ENCODE measurements at regions not wholly inside any gene's neighbourhood (a gene's known extent, or its start where the extent isn't known, plus 50 kb on each side); places are given as distances from the start of the nearest gene placed in this dataset.

GRCh38 chr6:121961619-121962125 lies 437.8 kb upstream of the HSF2 start:
- Histone ChIP-seq H3K9me3 (ENCODE audit: control insufficient read depth in 2 of 3, insufficient read depth in 1 of 3, low read length in 3 of 3) (no peaks in the 10 kb centered on the region), H3K36me3 (ENCODE audit: control insufficient read depth in 2 of 3, insufficient read depth in 3 of 3, low read length in 3 of 3) (no peaks in the 10 kb centered on the region), H3K27me3 (ENCODE audit: control insufficient read depth, insufficient read depth, low read length) (no peaks in the 10 kb centered on the region), H3K4me1 (ENCODE audit: control insufficient read depth in 2 of 3, insufficient read depth in 2 of 3, low read depth in 1 of 3, low read length in 3 of 3) (no peaks in the 10 kb centered on the region), H3K9ac (ENCODE audit: low read length in 3 of 3) (no peak overlapping the region), H3K27ac (ENCODE audit: low read depth in 2 of 2, low read length in 2 of 2) (no peak overlapping the region), H3K4me3 (ENCODE audit: low read length in 3 of 3) (no peak overlapping the region)
- intact Hi-C loops (cut with DNase I) = no loop called here
- FAIRE-seq (no peak), DNase-seq (no peak)
- TF ChIP-seq, protein P1, sequence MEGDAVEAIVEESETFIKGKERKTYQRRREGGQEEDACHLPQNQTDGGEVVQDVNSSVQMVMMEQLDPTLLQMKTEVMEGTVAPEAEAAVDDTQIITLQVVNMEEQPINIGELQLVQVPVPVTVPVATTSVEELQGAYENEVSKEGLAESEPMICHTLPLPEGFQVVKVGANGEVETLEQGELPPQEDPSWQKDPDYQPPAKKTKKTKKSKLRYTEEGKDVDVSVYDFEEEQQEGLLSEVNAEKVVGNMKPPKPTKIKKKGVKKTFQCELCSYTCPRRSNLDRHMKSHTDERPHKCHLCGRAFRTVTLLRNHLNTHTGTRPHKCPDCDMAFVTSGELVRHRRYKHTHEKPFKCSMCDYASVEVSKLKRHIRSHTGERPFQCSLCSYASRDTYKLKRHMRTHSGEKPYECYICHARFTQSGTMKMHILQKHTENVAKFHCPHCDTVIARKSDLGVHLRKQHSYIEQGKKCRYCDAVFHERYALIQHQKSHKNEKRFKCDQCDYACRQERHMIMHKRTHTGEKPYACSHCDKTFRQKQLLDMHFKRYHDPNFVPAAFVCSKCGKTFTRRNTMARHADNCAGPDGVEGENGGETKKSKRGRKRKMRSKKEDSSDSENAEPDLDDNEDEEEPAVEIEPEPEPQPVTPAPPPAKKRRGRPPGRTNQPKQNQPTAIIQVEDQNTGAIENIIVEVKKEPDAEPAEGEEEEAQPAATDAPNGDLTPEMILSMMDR (IDR thresholded peaks at IDR 0.05; ENCODE audit: borderline replicate concordance, extremely low read depth, insufficient read depth) = no peak

DNA sequence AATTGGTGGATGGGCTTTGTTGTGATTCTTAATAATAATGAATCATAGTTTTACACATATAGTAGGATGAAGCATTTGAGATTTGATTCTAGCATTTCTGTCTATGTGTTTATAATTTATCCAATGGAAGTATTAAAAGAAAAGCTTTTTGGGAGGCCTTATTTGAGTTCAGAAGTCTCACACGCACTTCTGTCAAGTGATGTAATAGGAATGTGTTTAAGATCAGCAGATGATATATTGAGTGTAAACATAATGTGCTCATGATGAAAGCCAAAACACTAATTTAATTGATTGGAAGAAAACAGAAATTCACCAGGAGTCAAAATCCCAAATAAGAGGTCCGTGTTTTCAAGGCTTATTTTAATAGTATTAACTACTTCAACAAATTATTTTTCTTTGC lies 435.6 kb upstream of the HSF2 start:
- H3K4me3 ChIP-seq (ENCODE audit: low read length in 3 of 3) = no peak overlapping the region
- no peak overlapping the region for H3K9ac ChIP-seq (ENCODE audit: low read length in 3 of 3)
- no peaks in the 10 kb centered on the region for H3K27me3 ChIP-seq (ENCODE audit: control insufficient read depth, insufficient read depth, low read length)
- no peak for FAIRE-seq
- no peaks in the 10 kb centered on the region for H3K36me3 ChIP-seq (ENCODE audit: control insufficient read depth in 2 of 3, insufficient read depth in 3 of 3, low read length in 3 of 3)
- DNase-seq = no peak
- H3K4me1 ChIP-seq (ENCODE audit: control insufficient read depth in 2 of 3, insufficient read depth in 2 of 3, low read depth in 1 of 3, low read length in 3 of 3) = no peaks in the 10 kb centered on the region
- H3K27ac ChIP-seq (ENCODE audit: low read depth in 2 of 2, low read length in 2 of 2) = no peak overlapping the region
- H3K9me3 ChIP-seq (ENCODE audit: control insufficient read depth in 2 of 3, insufficient read depth in 1 of 3, low read length in 3 of 3) = no peaks in the 10 kb centered on the region
- intact Hi-C loops (cut with DNase I) = no loop called here
- TF ChIP-seq, protein P1 (IDR thresholded peaks at IDR 0.05; ENCODE audit: borderline replicate concordance, extremely low read depth, insufficient read depth) = no peak

GRCh38 chr6:121965739-121966138 lies 433.7 kb upstream of the HSF2 start:
- FAIRE-seq (no peak), DNase-seq (no peak)
- no peak overlapping the region for H3K4me3 ChIP-seq (ENCODE audit: low read length in 3 of 3)
- no peak overlapping the region for H3K9ac ChIP-seq (ENCODE audit: low read length in 3 of 3)
- TF ChIP-seq, protein P1 (IDR thresholded peaks at IDR 0.05; ENCODE audit: borderline replicate concordance, extremely low read depth, insufficient read depth) = no peak
- no peak overlapping the region for H3K27ac ChIP-seq (ENCODE audit: low read depth in 2 of 2, low read length in 2 of 2)
- intact Hi-C loops (cut with DNase I) = no loop called here
- no peaks in the 10 kb centered on the region for H3K4me1 ChIP-seq (ENCODE audit: control insufficient read depth in 2 of 3, insufficient read depth in 2 of 3, low read depth in 1 of 3, low read length in 3 of 3)
- H3K27me3 ChIP-seq (ENCODE audit: control insufficient read depth, insufficient read depth, low read length) = no peaks in the 10 kb centered on the region
- H3K36me3 ChIP-seq (ENCODE audit: control insufficient read depth in 2 of 3, insufficient read depth in 3 of 3, low read length in 3 of 3) = no peaks in the 10 kb centered on the region
- H3K9me3 ChIP-seq (ENCODE audit: control insufficient read depth in 2 of 3, insufficient read depth in 1 of 3, low read length in 3 of 3) = no peaks in the 10 kb centered on the region

- DNase-seq = no peak
- TF ChIP-seq, protein P1 (IDR thresholded peaks at IDR 0.05; ENCODE audit: borderline replicate concordance, extremely low read depth, insufficient read depth) = no peak
These were observed 431.8 kb upstream of the HSF2 start for GRCh38 chr6:121967631-121968030.

More at GRCh38 chr6:121967631-121968030, 431.8 kb upstream of the HSF2 start:
- intact Hi-C loops (cut with DNase I) = no loop called here
- Histone ChIP-seq H3K27ac (ENCODE audit: low read depth in 2 of 2, low read length in 2 of 2) (no peak overlapping the region), H3K4me3 (ENCODE audit: low read length in 3 of 3) (no peak overlapping the region), H3K36me3 (ENCODE audit: control insufficient read depth in 2 of 3, insufficient read depth in 3 of 3, low read length in 3 of 3) (no peaks in the 10 kb centered on the region), H3K27me3 (ENCODE audit: control insufficient read depth, insufficient read depth, low read length) (no peaks in the 10 kb centered on the region), H3K4me1 (ENCODE audit: control insufficient read depth in 2 of 3, insufficient read depth in 2 of 3, low read depth in 1 of 3, low read length in 3 of 3) (no peaks in the 10 kb centered on the region), H3K9me3 (ENCODE audit: control insufficient read depth in 2 of 3, insufficient read depth in 1 of 3, low read length in 3 of 3) (no peaks in the 10 kb centered on the region), H3K9ac (ENCODE audit: low read length in 3 of 3) (no peak overlapping the region)
- no peak for FAIRE-seq
